CMK (cell line): ENCODE measurements at regions not wholly inside any gene's neighbourhood (a gene's known extent, or its start where the extent isn't known, plus 50 kb on each side); places are given as distances from the start of the nearest gene placed in this dataset.

Source experiments
- DNase-seq: peaks from one replicate; pipeline ENCODE4 v3.0.0-alpha.2; 2010; ENCODE audit warnings: low read depth

- no peak for DNase-seq
Observed at GRCh38 chr2:15734674-15735483, 143.2 kb downstream of the DDX1 start.

GRCh38 chr2:15735484-15736326 is 144.0 kb downstream of the DDX1 start:
- DNase-seq: no peak

GRCh38 chr2:15736396-15737180 is 144.9 kb downstream of the DDX1 start:
- no peak for DNase-seq

GRCh38 chr2:15737314-15738224 is 145.9 kb downstream of the DDX1 start:
- no peak for DNase-seq

- DNase-seq: no peak
Observed at GRCh38 chr2:15738225-15738546, 146.5 kb downstream of the DDX1 start.

GRCh38 chr2:15738943-15739342 is 147.3 kb downstream of the DDX1 start:
- DNase-seq: no peak

- no peak for DNase-seq
Observed at GRCh38 chr2:15744820-15745219, 153.2 kb downstream of the DDX1 start.

GRCh38 chr2:15745350-15745749 is 153.7 kb downstream of the DDX1 start:
- no peak for DNase-seq

GRCh38 chr2:15745907-15746702 is 154.4 kb downstream of the DDX1 start:
- no peak for DNase-seq

GRCh38 chr2:15746703-15747550 is 155.3 kb downstream of the DDX1 start:
- DNase-seq: no peak

- no peak for DNase-seq
Observed at GRCh38 chr2:15747603-15748471, 156.2 kb downstream of the DDX1 start.

GRCh38 chr2:15748736-15749323 is 157.2 kb downstream of the DDX1 start:
- no peak for DNase-seq

- no peak for DNase-seq
Observed at GRCh38 chr2:15749460-15750432, 158.1 kb downstream of the DDX1 start.

GRCh38 chr2:15750433-15750814 is 158.8 kb downstream of the DDX1 start:
- DNase-seq: no peak

- no peak for DNase-seq
Observed at GRCh38 chr2:15750822-15751329, 159.2 kb downstream of the DDX1 start.

- no peak for DNase-seq
Observed at GRCh38 chr2:15751477-15751876, 159.8 kb downstream of the DDX1 start.
